ENCODE measurements at regions not wholly inside any gene's neighbourhood (a gene's known extent, or its start where the extent isn't known, plus 50 kb on each side); places are given as distances from the start of the nearest gene placed in this dataset.

- H3K4me3 Mint-ChIP-seq (ENCODE audit: unreplicated experiment) = no peak overlapping the region
- intact Hi-C loops (cut with micrococcal nuclease; ENCODE audit: unreplicated experiment) = no loop called here
- peaks cover 15% of the 10 kb centered on the region for H3K4me1 Mint-ChIP-seq (ENCODE audit: low read depth, unreplicated experiment)
- Histone ChIP-seq H3K9me3 (no peaks in the 10 kb centered on the region), H3K4me1 (peaks cover 30% of the 10 kb centered on the region), H3K27me3 (replicated peaks; ENCODE audit: control insufficient read depth, insufficient read depth, low read length) (no peaks in the 10 kb centered on the region), H3K36me3 (ENCODE audit: control insufficient read depth, insufficient read depth, low read length) (no peaks in the 10 kb centered on the region), H3K4me3 (ENCODE audit: low read depth, low read length) (no peak overlapping the region)
- DNase-seq = no peak
- no peaks in the 10 kb centered on the region for H3K36me3 Mint-ChIP-seq (ENCODE audit: insufficient read depth, unreplicated experiment)
- no peak for TF ChIP-seq CTCF (IDR thresholded peaks at IDR 0.05; ENCODE audit: insufficient read depth in 1 of 2, low read depth in 1 of 2, low read length in 1 of 2, severe bottlenecking in 1 of 2, unreplicated experiment in 1 of 2)
- CTCF ChIA-PET = no interaction called here
- no peaks in the 10 kb centered on the region for H3K9me3 Mint-ChIP-seq (ENCODE audit: unreplicated experiment)
- H3K27ac Mint-ChIP-seq (ENCODE audit: unreplicated experiment) = no peak overlapping the region
- POLR2A ChIA-PET = no interaction called here
- H3K27me3 Mint-ChIP-seq (ENCODE audit: insufficient read depth, unreplicated experiment) = no peaks in the 10 kb centered on the region
- BruUV-seq (replicated peaks) = no TSS peak
Measured at GRCh38 chr16:55390630-55391237, 66.7 kb downstream of the IRX6 start.

- Histone ChIP-seq H3K4me1 (peaks cover 19% of the 10 kb centered on the region), H3K4me3 (ENCODE audit: low read depth, low read length) (no peak overlapping the region), H3K36me3 (ENCODE audit: control insufficient read depth, insufficient read depth, low read length) (no peaks in the 10 kb centered on the region), H3K27me3 (replicated peaks; ENCODE audit: control insufficient read depth, insufficient read depth, low read length) (no peaks in the 10 kb centered on the region), H3K9me3 (no peaks in the 10 kb centered on the region)
- intact Hi-C loops (cut with micrococcal nuclease; ENCODE audit: unreplicated experiment) = no loop called here
- Mint-ChIP-seq H3K36me3 (ENCODE audit: insufficient read depth, unreplicated experiment) (no peaks in the 10 kb centered on the region), H3K9me3 (ENCODE audit: unreplicated experiment) (no peaks in the 10 kb centered on the region), H3K4me3 (ENCODE audit: unreplicated experiment) (no peak overlapping the region), H3K27ac (ENCODE audit: unreplicated experiment) (no peak overlapping the region), H3K27me3 (ENCODE audit: insufficient read depth, unreplicated experiment) (no peaks in the 10 kb centered on the region), H3K4me1 (ENCODE audit: low read depth, unreplicated experiment) (peaks cover 12% of the 10 kb centered on the region)
- ChIA-PET CTCF (no interaction called here), POLR2A (interaction anchor here (0.6 kb wide), 1 partner anchor 248 kb away, joined by 3 read pairs; no protein-coding TSS in a partner anchor)
- DNase-seq = no peak
- no peak for TF ChIP-seq CTCF (IDR thresholded peaks at IDR 0.05; ENCODE audit: insufficient read depth in 1 of 2, low read depth in 1 of 2, low read length in 1 of 2, severe bottlenecking in 1 of 2, unreplicated experiment in 1 of 2)
- no TSS peak for BruUV-seq (replicated peaks)
Measured at GRCh38 chr16:55391760-55392375, 67.9 kb downstream of the IRX6 start.

GRCh38 chr16:55392701-55393100, 68.7 kb downstream of the IRX6 start:
- BruUV-seq (replicated peaks) = no TSS peak
- peaks cover 4% of the 10 kb centered on the region for H3K4me1 Mint-ChIP-seq (ENCODE audit: low read depth, unreplicated experiment)
- Histone ChIP-seq H3K36me3 (ENCODE audit: control insufficient read depth, insufficient read depth, low read length) (no peaks in the 10 kb centered on the region), H3K4me1 (peaks cover 10% of the 10 kb centered on the region), H3K9me3 (no peaks in the 10 kb centered on the region), H3K4me3 (ENCODE audit: low read depth, low read length) (no peak overlapping the region), H3K27me3 (replicated peaks; ENCODE audit: control insufficient read depth, insufficient read depth, low read length) (no peaks in the 10 kb centered on the region)
- ChIA-PET CTCF (no interaction called here), POLR2A (no interaction called here)
- no peak for TF ChIP-seq CTCF (IDR thresholded peaks at IDR 0.05; ENCODE audit: insufficient read depth in 1 of 2, low read depth in 1 of 2, low read length in 1 of 2, severe bottlenecking in 1 of 2, unreplicated experiment in 1 of 2)
- H3K27me3 Mint-ChIP-seq (ENCODE audit: insufficient read depth, unreplicated experiment) = no peaks in the 10 kb centered on the region
- no peaks in the 10 kb centered on the region for H3K9me3 Mint-ChIP-seq (ENCODE audit: unreplicated experiment)
- intact Hi-C loops (cut with micrococcal nuclease; ENCODE audit: unreplicated experiment) = no loop called here
- no peak for DNase-seq
- H3K4me3 Mint-ChIP-seq (ENCODE audit: unreplicated experiment) = no peak overlapping the region
- no peaks in the 10 kb centered on the region for H3K36me3 Mint-ChIP-seq (ENCODE audit: insufficient read depth, unreplicated experiment)
- no peak overlapping the region for H3K27ac Mint-ChIP-seq (ENCODE audit: unreplicated experiment)
